ENCODE measurements at regions not wholly inside any gene's neighbourhood (a gene's known extent, or its start where the extent isn't known, plus 50 kb on each side); places are given as distances from the start of the nearest gene placed in this dataset.

- TF ChIP-seq, protein P1, sequence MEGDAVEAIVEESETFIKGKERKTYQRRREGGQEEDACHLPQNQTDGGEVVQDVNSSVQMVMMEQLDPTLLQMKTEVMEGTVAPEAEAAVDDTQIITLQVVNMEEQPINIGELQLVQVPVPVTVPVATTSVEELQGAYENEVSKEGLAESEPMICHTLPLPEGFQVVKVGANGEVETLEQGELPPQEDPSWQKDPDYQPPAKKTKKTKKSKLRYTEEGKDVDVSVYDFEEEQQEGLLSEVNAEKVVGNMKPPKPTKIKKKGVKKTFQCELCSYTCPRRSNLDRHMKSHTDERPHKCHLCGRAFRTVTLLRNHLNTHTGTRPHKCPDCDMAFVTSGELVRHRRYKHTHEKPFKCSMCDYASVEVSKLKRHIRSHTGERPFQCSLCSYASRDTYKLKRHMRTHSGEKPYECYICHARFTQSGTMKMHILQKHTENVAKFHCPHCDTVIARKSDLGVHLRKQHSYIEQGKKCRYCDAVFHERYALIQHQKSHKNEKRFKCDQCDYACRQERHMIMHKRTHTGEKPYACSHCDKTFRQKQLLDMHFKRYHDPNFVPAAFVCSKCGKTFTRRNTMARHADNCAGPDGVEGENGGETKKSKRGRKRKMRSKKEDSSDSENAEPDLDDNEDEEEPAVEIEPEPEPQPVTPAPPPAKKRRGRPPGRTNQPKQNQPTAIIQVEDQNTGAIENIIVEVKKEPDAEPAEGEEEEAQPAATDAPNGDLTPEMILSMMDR (optimal IDR thresholded peaks at IDR 0.05 in 1 of 3, IDR thresholded peaks at IDR 0.05 in 1 of 3, conservative IDR thresholded peaks at IDR 0.05 in 1 of 3; ENCODE audit: extremely low read depth in 1 of 3, insufficient read depth in 2 of 3, low read length in 3 of 3): no peak
- TF ChIP-seq EZH2 (IDR thresholded peaks at IDR 0.05; ENCODE audit: low read length): no peak
Observed at GRCh38 chr5:14090290-14090689, 52.9 kb upstream of the TRIO start.
